ENCODE measurements at regions not wholly inside any gene's neighbourhood (a gene's known extent, or its start where the extent isn't known, plus 50 kb on each side); places are given as distances from the start of the nearest gene placed in this dataset.
"Not testable (repeated sequence)": the region's sequence is repeated elsewhere in the genome, so short reads cannot be mapped to it uniquely, and the experiment has no call there.

DNA sequence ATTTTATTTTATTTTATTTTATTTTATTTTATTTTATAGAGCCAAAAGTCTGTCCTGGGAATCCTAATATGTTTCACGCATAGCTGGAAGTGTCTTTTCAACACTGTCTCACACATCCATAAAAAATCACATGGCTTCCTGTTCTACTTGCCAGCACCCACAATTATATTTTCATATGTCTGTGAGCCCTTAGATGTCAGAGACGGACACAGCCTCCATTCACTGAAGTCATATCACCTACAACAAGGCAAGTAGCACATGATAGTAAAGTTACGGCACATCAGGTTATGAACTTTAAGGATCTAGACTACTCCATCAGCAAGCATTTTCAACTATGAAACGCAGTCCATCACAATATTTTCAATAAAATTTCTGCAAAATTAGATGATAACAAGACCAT, 168.4 kb downstream of the ZIC4 start:
- Histone ChIP-seq H3K9me3 (no peaks in the 10 kb centered on the region), H3K4me1 (no peaks in the 10 kb centered on the region), H3K27ac (no peak overlapping the region), H3K27me3 (no peaks in the 10 kb centered on the region), H3K36me3 (no peaks in the 10 kb centered on the region), H3K4me3 (no peak overlapping the region)
- TF ChIP-seq, protein P1, sequence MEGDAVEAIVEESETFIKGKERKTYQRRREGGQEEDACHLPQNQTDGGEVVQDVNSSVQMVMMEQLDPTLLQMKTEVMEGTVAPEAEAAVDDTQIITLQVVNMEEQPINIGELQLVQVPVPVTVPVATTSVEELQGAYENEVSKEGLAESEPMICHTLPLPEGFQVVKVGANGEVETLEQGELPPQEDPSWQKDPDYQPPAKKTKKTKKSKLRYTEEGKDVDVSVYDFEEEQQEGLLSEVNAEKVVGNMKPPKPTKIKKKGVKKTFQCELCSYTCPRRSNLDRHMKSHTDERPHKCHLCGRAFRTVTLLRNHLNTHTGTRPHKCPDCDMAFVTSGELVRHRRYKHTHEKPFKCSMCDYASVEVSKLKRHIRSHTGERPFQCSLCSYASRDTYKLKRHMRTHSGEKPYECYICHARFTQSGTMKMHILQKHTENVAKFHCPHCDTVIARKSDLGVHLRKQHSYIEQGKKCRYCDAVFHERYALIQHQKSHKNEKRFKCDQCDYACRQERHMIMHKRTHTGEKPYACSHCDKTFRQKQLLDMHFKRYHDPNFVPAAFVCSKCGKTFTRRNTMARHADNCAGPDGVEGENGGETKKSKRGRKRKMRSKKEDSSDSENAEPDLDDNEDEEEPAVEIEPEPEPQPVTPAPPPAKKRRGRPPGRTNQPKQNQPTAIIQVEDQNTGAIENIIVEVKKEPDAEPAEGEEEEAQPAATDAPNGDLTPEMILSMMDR (IDR thresholded peaks at IDR 0.05): no peak
- DNase-seq: no peak

DNA sequence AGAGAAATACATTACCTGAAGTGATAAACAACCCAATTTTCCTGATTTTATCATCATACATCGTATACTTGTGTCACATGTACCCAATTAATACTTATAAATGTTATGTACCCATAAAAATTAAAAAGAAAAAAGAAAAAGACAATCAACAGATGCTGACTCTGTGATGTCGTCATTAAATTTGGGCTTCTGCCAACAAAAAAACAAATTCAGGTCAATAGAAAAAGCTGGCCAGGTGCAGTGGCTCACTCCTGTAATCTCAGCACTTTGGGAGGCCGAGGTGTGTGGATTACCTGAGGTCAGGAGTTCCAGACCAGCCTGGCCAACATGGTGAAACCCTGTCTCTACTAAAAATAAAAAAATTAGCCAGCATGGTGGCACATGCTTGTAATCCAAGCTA, 174.4 kb downstream of the ZIC4 start:
- H3K27me3 ChIP-seq, H3K9me3 ChIP-seq, H3K4me1 ChIP-seq, H3K27ac ChIP-seq, H3K4me3 ChIP-seq, H3K36me3 ChIP-seq, DNase-seq: not testable (repeated sequence)

DNA sequence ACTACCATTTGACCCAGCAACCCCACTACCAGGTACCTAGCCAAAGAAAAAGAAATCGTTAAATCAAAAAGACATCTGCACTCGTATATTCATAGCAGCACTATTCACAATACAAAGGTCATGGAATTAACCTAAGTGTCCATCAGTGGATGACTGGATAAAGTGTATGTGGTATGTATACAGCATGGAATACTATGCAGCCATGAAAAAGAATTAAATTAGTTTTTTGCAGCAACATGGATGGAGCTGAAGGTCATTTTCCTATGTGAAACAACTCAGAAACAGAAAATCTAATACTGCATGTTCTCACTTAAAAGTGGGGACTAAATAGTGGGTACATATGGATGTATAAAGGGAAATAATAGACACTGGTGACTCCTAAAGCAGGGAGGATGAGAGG, 175.2 kb downstream of the ZIC4 start:
- no peaks in the 10 kb centered on the region for H3K27me3 ChIP-seq
- H3K4me3 ChIP-seq: no peak overlapping the region
- H3K36me3 ChIP-seq: no peaks in the 10 kb centered on the region
- DNase-seq: no peak
- no peak overlapping the region for H3K27ac ChIP-seq
- no peaks in the 10 kb centered on the region for H3K4me1 ChIP-seq
- no peak for TF ChIP-seq POLR2A (IDR thresholded peaks at IDR 0.05)
- TF ChIP-seq, protein P1 (IDR thresholded peaks at IDR 0.05): no peak
- no peaks in the 10 kb centered on the region for H3K9me3 ChIP-seq

DNA sequence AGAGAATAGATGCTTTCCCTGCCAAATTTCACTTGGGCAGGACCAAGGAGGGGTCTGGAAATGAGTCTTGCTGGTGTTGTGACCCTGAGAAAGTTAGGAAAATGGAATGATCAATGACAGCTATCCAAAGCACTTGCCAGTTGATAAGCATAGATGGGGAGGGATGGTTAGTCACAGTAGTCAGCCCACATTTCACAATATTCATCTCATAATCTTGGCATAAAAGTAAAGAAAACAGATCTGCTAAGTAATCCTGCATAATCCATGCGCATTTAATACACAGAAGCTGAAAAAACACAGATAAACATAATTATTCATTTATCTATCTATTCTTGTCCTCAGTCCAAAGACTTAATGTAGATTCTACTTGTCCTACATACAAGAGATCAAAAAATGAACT, 184.1 kb downstream of the ZIC4 start:
- Histone ChIP-seq H3K4me3 (no peak overlapping the region), H3K36me3 (no peaks in the 10 kb centered on the region), H3K27me3 (no peaks in the 10 kb centered on the region), H3K27ac (no peak overlapping the region), H3K9me3 (no peaks in the 10 kb centered on the region), H3K4me1 (no peaks in the 10 kb centered on the region)
- TF ChIP-seq, protein P1 (IDR thresholded peaks at IDR 0.05): no peak
- TF ChIP-seq POLR2A (IDR thresholded peaks at IDR 0.05): no peak
- DNase-seq: no peak

DNA sequence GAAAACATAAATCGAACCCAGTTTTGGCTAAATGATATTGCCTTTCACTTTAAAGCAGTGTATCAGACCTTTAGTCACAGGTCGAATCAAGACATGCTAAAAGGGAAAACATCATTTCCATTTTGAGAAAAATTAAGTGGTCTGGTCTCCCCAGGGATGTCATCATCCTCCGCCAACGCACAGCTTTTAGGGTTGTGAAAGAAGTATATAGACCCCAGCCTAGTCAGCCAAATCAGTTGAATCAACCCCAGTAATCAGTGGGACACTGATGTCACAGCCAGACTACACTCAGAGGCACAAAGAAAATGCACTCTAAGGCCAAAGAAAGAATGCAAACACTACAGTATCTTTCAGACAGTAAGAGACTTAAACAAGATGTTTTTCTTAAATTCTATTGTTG, 187.4 kb downstream of the ZIC4 start:
- H3K4me3 ChIP-seq: no peak overlapping the region
- H3K27me3 ChIP-seq: no peaks in the 10 kb centered on the region
- no peaks in the 10 kb centered on the region for H3K4me1 ChIP-seq
- TF ChIP-seq, protein P1 (IDR thresholded peaks at IDR 0.05): no peak
- no peak for TF ChIP-seq POLR2A (IDR thresholded peaks at IDR 0.05)
- H3K9me3 ChIP-seq: no peaks in the 10 kb centered on the region
- DNase-seq: no peak
- no peak overlapping the region for H3K27ac ChIP-seq
- no peaks in the 10 kb centered on the region for H3K36me3 ChIP-seq

DNA sequence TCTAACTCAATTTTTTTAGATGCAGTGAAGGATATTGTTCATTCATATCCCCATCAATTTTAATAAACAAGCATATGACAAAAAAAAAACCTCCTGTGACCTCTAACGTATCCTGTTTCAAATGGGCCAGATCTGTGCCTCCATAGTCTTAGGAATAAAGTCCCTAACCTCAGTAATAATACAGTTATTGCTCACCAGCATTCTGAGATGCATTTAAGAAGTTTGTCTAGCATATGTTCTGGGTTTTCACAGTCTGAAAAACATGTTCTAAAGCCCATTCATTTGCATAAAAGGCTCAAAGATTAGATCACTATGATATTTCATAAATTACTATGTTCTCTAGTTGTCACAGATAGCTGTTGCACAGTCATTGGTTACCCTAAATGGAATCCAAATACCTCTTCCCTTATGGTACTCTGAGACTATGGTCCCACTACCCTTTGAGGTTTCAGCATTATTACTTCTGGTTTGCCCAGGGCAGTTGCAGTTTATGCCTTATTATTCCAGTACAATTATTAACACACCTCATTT, 190.1 kb downstream of the ZIC4 start:
- H3K27ac ChIP-seq: no peak overlapping the region
- TF ChIP-seq, protein P1 (IDR thresholded peaks at IDR 0.05): no peak
- TF ChIP-seq POLR2A (IDR thresholded peaks at IDR 0.05): no peak
- H3K4me3 ChIP-seq: no peak overlapping the region
- no peaks in the 10 kb centered on the region for H3K4me1 ChIP-seq
- H3K27me3 ChIP-seq: no peaks in the 10 kb centered on the region
- H3K9me3 ChIP-seq: no peaks in the 10 kb centered on the region
- DNase-seq: no peak
- H3K36me3 ChIP-seq: no peaks in the 10 kb centered on the region

Data from Peyer's patch (tissue), 4 donors.